Left ventricle myocardium inferior (tissue), 1 donor: ENCODE measurements at regions not wholly inside any gene's neighbourhood (a gene's known extent, or its start where the extent isn't known, plus 50 kb on each side); places are given as distances from the start of the nearest gene placed in this dataset.
"Not testable (repeated sequence)": the region's sequence is repeated elsewhere in the genome, so short reads cannot be mapped to it uniquely, and the experiment has no call there.

Source experiments
- DNase-seq: peaks from one replicate; pipeline ENCODE4 v3.0.0-alpha.2; 2020
- H3K27ac ChIP-seq: fragments of 200-600 bp; replicated peaks from 2 replicates; pipeline ENCODE4 v1.8.0; 2021
- H3K27me3 ChIP-seq: fragments of 200-600 bp; 2 replicates; pipeline ENCODE4 v1.8.0; 2021; ENCODE audit warnings: low read depth
- H3K36me3 ChIP-seq: fragments of 200-600 bp; 2 replicates; pipeline ENCODE4 v1.8.0; 2021
- H3K4me1 ChIP-seq: fragments of 200-600 bp; 2 replicates; pipeline ENCODE4 v1.8.0; 2021
- H3K4me3 ChIP-seq: fragments of 200-600 bp; 2 replicates; pipeline ENCODE4 v1.8.0; 2021; ENCODE audit warnings: mild to moderate bottlenecking, moderate library complexity
- H3K9me3 ChIP-seq: fragments of 200-600 bp; replicated peaks from 2 replicates; pipeline ENCODE4 v1.8.0; 2021
- CTCF ChIP-seq: fragments of 200-600 bp; IDR thresholded peaks from 2 replicates; pipeline ENCODE4 v1.8.0; 2021; ENCODE audit warnings: antibody characterized with exemption, mild to moderate bottlenecking, borderline replicate concordance
- intact Hi-C: fragments of 100-400 bp; cut with micrococcal nuclease; formaldehyde crosslinking; loops from one replicate; pipeline ENCODE4 v1.11.0; 2022
- donor health status: DM: no; HTN: yes; CAD: no; lungs with severe emphysema.

- peaks cover 22% of the 10 kb centered on the region for H3K4me1 ChIP-seq
- no peak overlapping the region for H3K4me3 ChIP-seq
- peaks cover 3% of the 10 kb centered on the region for H3K9me3 ChIP-seq
- peak overlapping the region; percentile 54 for H3K27ac ChIP-seq
- no peak for DNase-seq
- intact Hi-C loops: no loop called here
- H3K36me3 ChIP-seq: no peaks in the 10 kb centered on the region
- no peak for TF ChIP-seq CTCF
- no peaks in the 10 kb centered on the region for H3K27me3 ChIP-seq
Observed at GRCh38 chr11:119567688-119568582, 145.0 kb upstream of the THY1 start.

- no peak overlapping the region for H3K27ac ChIP-seq
Observed at GRCh38 chr11:119566319-119566718, 143.3 kb upstream of the THY1 start.

GRCh38 chr11:119565693-119566092 is 142.7 kb upstream of the THY1 start:
- intact Hi-C loops: not testable (repeated sequence)

More at GRCh38 chr11:119566319-119566718, 143.3 kb upstream of the THY1 start:
- no peaks in the 10 kb centered on the region for H3K36me3 ChIP-seq
- peaks cover 6% of the 10 kb centered on the region for H3K9me3 ChIP-seq
- intact Hi-C loops: no loop called here
- no peaks in the 10 kb centered on the region for H3K27me3 ChIP-seq
- TF ChIP-seq CTCF: no peak
- DNase-seq: no peak
- H3K4me3 ChIP-seq: no peak overlapping the region
- peaks cover 22% of the 10 kb centered on the region for H3K4me1 ChIP-seq

DNA sequence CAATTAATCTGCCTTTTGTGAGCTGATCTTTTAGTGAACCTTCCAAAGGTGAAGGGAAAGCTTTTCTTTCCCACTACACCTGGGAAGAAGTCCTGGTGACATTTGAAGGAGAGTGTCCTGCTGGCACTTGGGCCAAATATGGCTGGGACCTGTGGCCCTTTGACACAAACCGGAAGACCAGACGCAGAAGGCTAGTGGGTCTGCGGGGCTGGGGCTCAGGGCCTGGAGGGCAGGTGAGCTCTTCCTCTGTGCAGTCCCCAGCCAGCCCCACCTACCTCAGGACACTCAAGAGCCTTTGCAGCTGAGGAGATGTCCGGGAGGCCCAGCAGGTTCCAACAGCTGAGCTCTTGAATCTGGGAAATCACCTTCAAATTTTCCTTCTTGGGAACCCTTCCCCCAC is 138.0 kb upstream of the THY1 start:
- no peak for DNase-seq
- intact Hi-C loops: no loop called here
- peaks cover 11% of the 10 kb centered on the region for H3K27me3 ChIP-seq
- TF ChIP-seq CTCF: no peak
- H3K9me3 ChIP-seq: peaks cover 6% of the 10 kb centered on the region
- H3K4me3 ChIP-seq: no peak overlapping the region
- H3K4me1 ChIP-seq: no peaks in the 10 kb centered on the region
- no peaks in the 10 kb centered on the region for H3K36me3 ChIP-seq
- no peak overlapping the region for H3K27ac ChIP-seq

More at GRCh38 chr11:119565693-119566092, 142.7 kb upstream of the THY1 start:
- not testable (repeated sequence) for H3K9me3 ChIP-seq, DNase-seq, H3K4me3 ChIP-seq, H3K36me3 ChIP-seq, H3K27ac ChIP-seq, H3K27me3 ChIP-seq
- H3K4me1 ChIP-seq: peaks cover 22% of the 10 kb centered on the region

GRCh38 chr11:119560291-119560690 is 137.3 kb upstream of the THY1 start:
- no peak for TF ChIP-seq CTCF
- Histone ChIP-seq H3K4me1 (no peaks in the 10 kb centered on the region), H3K27me3 (peaks cover 11% of the 10 kb centered on the region), H3K4me3 (no peak overlapping the region), H3K27ac (no peak overlapping the region), H3K36me3 (no peaks in the 10 kb centered on the region), H3K9me3 (peaks cover 6% of the 10 kb centered on the region)
- intact Hi-C loops: no loop called here
- DNase-seq: no peak

DNA sequence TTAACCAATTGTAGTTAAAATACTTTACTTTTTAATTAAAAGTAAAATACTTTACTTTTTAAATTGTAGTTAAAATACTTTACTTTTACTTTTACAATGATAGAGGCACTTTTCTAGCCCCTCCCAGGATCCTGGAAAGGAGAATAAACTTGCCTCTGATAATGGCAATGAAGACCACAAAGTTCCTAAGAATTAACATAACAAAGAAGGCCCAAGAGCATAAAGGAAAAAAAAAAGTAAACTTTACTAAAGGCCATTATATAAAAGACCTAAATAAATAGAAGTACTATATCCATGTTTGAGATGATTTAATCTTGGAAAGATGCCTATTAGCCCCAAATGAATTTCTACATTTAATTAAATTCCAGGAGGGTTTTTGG is 129.1 kb upstream of the THY1 start:
- peaks cover 15% of the 10 kb centered on the region for H3K9me3 ChIP-seq
- intact Hi-C loops: no loop called here
- no peak for DNase-seq
- peaks cover 5% of the 10 kb centered on the region for H3K27me3 ChIP-seq
- no peak for TF ChIP-seq CTCF
- no peaks in the 10 kb centered on the region for H3K36me3 ChIP-seq
- no peaks in the 10 kb centered on the region for H3K4me1 ChIP-seq
- no peak overlapping the region for H3K4me3 ChIP-seq
- H3K27ac ChIP-seq: no peak overlapping the region
